ENCODE measurements at regions not wholly inside any gene's neighbourhood (a gene's known extent, or its start where the extent isn't known, plus 50 kb on each side); places are given as distances from the start of the nearest gene placed in this dataset.
A peak's percentile ranks its signal among the peaks of the same experiment; 100 is the strongest.
"Not testable (repeated sequence)": the region's sequence is repeated elsewhere in the genome, so short reads cannot be mapped to it uniquely, and the experiment has no call there.

- H3K9ac ChIP-seq (ENCODE audit: insufficient read length, low read depth); DNase-seq (ENCODE audit: low read depth, low spot score); H3K4me3 ChIP-seq (ENCODE audit: insufficient read length, low read depth); H3K27me3 ChIP-seq (ENCODE audit: insufficient read depth, insufficient read length); H3K36me3 ChIP-seq (ENCODE audit: insufficient read depth, insufficient read length, low read length): not testable (repeated sequence)
- H3K9me3 ChIP-seq (ENCODE audit: insufficient read depth, low read length) = peaks cover 22% of the 10 kb centered on the region; the same call in 1 of the 2 replicates
- peaks cover 17% of the 10 kb centered on the region for H3K4me1 ChIP-seq (ENCODE audit: insufficient read depth, insufficient read length)
Observed at GRCh38 chr5:34189752-34190411, 146.9 kb upstream of the C1QTNF3 start.

DNA sequence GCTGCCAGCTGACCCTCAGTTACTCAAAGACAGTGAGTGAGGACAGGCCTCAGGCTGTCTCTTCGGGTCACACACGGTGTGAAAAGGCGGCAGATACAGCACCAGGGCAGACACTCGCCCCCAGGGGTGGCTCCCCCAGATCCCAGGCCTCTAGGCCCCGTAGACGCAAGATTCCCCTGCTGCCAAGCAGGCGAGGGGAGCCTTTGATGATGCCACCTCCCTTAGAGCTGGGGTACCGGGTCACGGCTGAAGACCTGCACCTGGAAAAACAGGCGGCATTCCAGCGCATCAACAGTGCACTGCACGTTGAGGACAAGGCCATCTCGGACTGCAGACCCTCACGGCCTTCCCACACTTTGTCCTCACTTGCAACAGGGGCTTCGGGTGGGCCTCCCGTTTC, 147.5 kb upstream of the C1QTNF3 start:
- H3K9me3 ChIP-seq (ENCODE audit: insufficient read depth, low read length) = peaks cover 22% of the 10 kb centered on the region; the same call in 1 of the 2 replicates
- H3K9ac ChIP-seq (ENCODE audit: insufficient read length, low read depth); H3K27me3 ChIP-seq (ENCODE audit: insufficient read depth, insufficient read length); H3K36me3 ChIP-seq (ENCODE audit: insufficient read depth, insufficient read length, low read length); DNase-seq (ENCODE audit: low read depth, low spot score); H3K4me3 ChIP-seq (ENCODE audit: insufficient read length, low read depth): not testable (repeated sequence)
- H3K4me1 ChIP-seq (ENCODE audit: insufficient read depth, insufficient read length) = peaks cover 17% of the 10 kb centered on the region

- not testable (repeated sequence) for H3K36me3 ChIP-seq (ENCODE audit: insufficient read depth, insufficient read length, low read length); H3K4me3 ChIP-seq (ENCODE audit: insufficient read length, low read depth); H3K27me3 ChIP-seq (ENCODE audit: insufficient read depth, insufficient read length); DNase-seq (ENCODE audit: low read depth, low spot score)
- Histone ChIP-seq H3K9ac (ENCODE audit: insufficient read length, low read depth) (peak overlapping the region; percentile 54), H3K9me3 (ENCODE audit: insufficient read depth, low read length) (peaks cover 22% of the 10 kb centered on the region; the same call in 1 of the 2 replicates), H3K4me1 (ENCODE audit: insufficient read depth, insufficient read length) (peaks cover 17% of the 10 kb centered on the region)
Observed at GRCh38 chr5:34191279-34191744, 148.3 kb upstream of the C1QTNF3 start.

DNA sequence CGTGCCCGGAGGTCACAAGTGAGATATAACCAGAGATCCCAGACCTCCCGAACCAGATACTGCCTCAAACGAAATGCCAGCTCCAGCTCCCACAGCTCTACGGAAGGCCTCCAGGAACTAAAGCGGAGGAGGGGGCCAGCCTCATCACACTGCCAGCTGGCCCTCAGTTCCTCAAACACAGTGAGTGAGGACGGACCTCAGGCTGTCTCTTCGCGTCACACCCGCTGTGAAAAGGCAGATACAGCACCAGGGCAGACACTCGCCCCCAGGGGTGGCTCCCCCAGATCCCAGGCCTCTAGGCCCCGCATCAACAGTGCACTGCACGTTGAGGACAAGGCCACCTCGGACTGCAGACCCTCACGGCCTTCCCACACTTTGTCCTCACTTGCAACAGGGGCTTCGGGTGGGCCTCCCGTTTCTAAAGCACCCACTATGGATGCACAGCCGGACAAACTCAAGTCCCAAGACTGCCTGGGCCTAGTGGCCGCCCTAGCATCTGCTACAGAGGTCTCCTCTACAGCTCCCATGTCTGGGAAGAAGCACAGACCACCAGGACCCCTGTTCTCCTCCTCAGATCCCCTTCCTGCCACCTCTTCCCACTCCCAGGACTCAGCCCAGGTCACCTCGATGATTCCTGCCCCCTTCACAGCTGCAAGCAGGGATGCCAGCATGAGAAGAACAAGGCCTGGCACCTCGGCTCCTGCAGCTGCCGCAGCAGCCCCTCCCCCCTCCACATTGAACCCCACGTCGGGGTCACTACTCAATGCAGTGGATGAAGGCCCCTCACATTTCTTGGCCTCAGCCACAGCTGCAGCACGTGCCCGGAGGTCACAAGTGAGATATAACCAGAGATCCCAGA, 149.3 kb upstream of the C1QTNF3 start:
- Histone ChIP-seq H3K9ac (ENCODE audit: insufficient read length, low read depth) (peak overlapping the region; percentile 3), H3K9me3 (ENCODE audit: insufficient read depth, low read length) (peaks cover 18% of the 10 kb centered on the region; the same call in 1 of the 2 replicates), H3K4me1 (ENCODE audit: insufficient read depth, insufficient read length) (peaks cover 17% of the 10 kb centered on the region)
- not testable (repeated sequence) for H3K27me3 ChIP-seq (ENCODE audit: insufficient read depth, insufficient read length); H3K4me3 ChIP-seq (ENCODE audit: insufficient read length, low read depth); DNase-seq (ENCODE audit: low read depth, low spot score); H3K36me3 ChIP-seq (ENCODE audit: insufficient read depth, insufficient read length, low read length)

GRCh38 chr5:34192923-34193262, 149.9 kb upstream of the C1QTNF3 start:
- DNase-seq (ENCODE audit: low read depth, low spot score); H3K9ac ChIP-seq (ENCODE audit: insufficient read length, low read depth); H3K27me3 ChIP-seq (ENCODE audit: insufficient read depth, insufficient read length); H3K4me3 ChIP-seq (ENCODE audit: insufficient read length, low read depth); H3K36me3 ChIP-seq (ENCODE audit: insufficient read depth, insufficient read length, low read length): not testable (repeated sequence)
- Histone ChIP-seq H3K4me1 (ENCODE audit: insufficient read depth, insufficient read length) (peaks cover 17% of the 10 kb centered on the region), H3K9me3 (ENCODE audit: insufficient read depth, low read length) (peaks cover 15% of the 10 kb centered on the region; the same call in 1 of the 2 replicates)

DNA sequence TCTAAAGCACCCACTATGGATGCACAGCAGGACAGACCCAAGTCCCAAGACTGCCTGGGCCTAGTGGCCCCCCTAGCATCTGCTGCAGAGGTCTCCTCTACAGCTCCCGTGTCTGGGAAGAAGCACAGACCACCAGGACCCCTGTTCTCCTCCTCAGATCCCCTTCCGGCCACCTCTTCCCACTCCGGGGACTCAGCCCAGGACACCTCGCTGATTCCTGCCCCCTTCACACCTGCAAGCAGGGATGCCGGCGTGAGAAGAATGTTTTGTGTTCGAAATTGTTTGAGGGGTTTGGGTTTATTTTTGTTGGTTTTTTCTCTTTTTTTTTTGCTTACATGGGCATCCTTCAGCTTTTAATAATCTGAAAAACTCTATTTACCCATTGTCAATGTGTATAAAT, 150.3 kb upstream of the C1QTNF3 start:
- Histone ChIP-seq H3K4me1 (ENCODE audit: insufficient read depth, insufficient read length) (peaks cover 17% of the 10 kb centered on the region), H3K9me3 (ENCODE audit: insufficient read depth, low read length) (peaks cover 11% of the 10 kb centered on the region; the same call in 1 of the 2 replicates)
- not testable (repeated sequence) for H3K36me3 ChIP-seq (ENCODE audit: insufficient read depth, insufficient read length, low read length); H3K9ac ChIP-seq (ENCODE audit: insufficient read length, low read depth); H3K27me3 ChIP-seq (ENCODE audit: insufficient read depth, insufficient read length); H3K4me3 ChIP-seq (ENCODE audit: insufficient read length, low read depth); DNase-seq (ENCODE audit: low read depth, low spot score)

DNA sequence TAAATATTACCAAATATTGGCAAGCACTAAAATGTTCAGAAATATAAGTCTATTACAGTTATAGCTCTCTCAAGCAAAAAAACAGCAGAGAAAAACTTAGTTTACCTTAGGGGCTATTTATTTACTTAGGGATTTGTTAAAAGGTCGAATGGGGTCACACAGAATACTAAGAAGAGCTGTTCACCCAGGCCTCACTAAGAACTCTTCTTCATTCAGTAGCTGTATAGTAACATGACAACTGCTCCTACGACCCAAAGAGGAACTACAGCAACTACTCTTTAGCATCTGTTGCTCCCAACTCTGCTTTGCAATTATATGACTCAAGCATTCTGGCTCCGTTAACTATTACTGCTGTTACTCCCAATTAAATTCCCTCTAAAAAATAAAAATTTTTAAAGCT, 150.8 kb upstream of the C1QTNF3 start:
- DNase-seq (ENCODE audit: low read depth, low spot score); H3K9me3 ChIP-seq (ENCODE audit: insufficient read depth, low read length): not testable (repeated sequence)

GRCh38 chr5:34196091-34196490, 153.1 kb upstream of the C1QTNF3 start:
- not testable (repeated sequence) for H3K9ac ChIP-seq (ENCODE audit: insufficient read length, low read depth); H3K4me3 ChIP-seq (ENCODE audit: insufficient read length, low read depth); H3K36me3 ChIP-seq (ENCODE audit: insufficient read depth, insufficient read length, low read length); H3K27me3 ChIP-seq (ENCODE audit: insufficient read depth, insufficient read length); H3K9me3 ChIP-seq (ENCODE audit: insufficient read depth, low read length); DNase-seq (ENCODE audit: low read depth, low spot score)
- peaks cover 16% of the 10 kb centered on the region for H3K4me1 ChIP-seq (ENCODE audit: insufficient read depth, insufficient read length)

More for the DNA sequence above, 150.8 kb upstream of the C1QTNF3 start:
- peaks cover 17% of the 10 kb centered on the region for H3K4me1 ChIP-seq (ENCODE audit: insufficient read depth, insufficient read length)
- H3K9ac ChIP-seq (ENCODE audit: insufficient read length, low read depth); H3K4me3 ChIP-seq (ENCODE audit: insufficient read length, low read depth); H3K36me3 ChIP-seq (ENCODE audit: insufficient read depth, insufficient read length, low read length); H3K27me3 ChIP-seq (ENCODE audit: insufficient read depth, insufficient read length): not testable (repeated sequence)

GRCh38 chr5:34205347-34205746, 162.3 kb upstream of the C1QTNF3 start:
- not testable (repeated sequence) for H3K4me3 ChIP-seq (ENCODE audit: insufficient read length, low read depth); DNase-seq (ENCODE audit: low read depth, low spot score); H3K27me3 ChIP-seq (ENCODE audit: insufficient read depth, insufficient read length); H3K4me1 ChIP-seq (ENCODE audit: insufficient read depth, insufficient read length); H3K9ac ChIP-seq (ENCODE audit: insufficient read length, low read depth); H3K9me3 ChIP-seq (ENCODE audit: insufficient read depth, low read length); H3K36me3 ChIP-seq (ENCODE audit: insufficient read depth, insufficient read length, low read length)

DNA sequence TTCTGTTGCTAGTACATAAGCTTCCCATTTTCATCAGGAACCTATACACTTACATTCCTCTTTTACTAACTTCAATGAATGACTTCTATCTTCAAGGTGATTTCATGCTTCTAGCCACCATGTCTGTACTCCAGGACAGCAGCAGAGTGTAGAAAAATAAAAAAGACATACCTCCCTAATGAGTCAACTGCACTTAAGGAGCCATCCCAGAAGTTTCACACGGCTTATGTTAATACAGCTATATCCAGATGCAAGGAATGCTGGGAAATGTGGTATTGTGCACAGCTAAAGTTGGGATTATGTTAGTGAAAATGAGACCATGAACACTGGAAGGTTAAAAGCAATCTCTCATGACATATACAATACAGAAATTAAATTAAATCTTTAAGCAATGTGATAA, 174.4 kb upstream of the C1QTNF3 start:
- H3K4me3 ChIP-seq (ENCODE audit: insufficient read length, low read depth); H3K27me3 ChIP-seq (ENCODE audit: insufficient read depth, insufficient read length); H3K9me3 ChIP-seq (ENCODE audit: insufficient read depth, low read length); DNase-seq (ENCODE audit: low read depth, low spot score); H3K9ac ChIP-seq (ENCODE audit: insufficient read length, low read depth); H3K36me3 ChIP-seq (ENCODE audit: insufficient read depth, insufficient read length, low read length); H3K4me1 ChIP-seq (ENCODE audit: insufficient read depth, insufficient read length): not testable (repeated sequence)

DNA sequence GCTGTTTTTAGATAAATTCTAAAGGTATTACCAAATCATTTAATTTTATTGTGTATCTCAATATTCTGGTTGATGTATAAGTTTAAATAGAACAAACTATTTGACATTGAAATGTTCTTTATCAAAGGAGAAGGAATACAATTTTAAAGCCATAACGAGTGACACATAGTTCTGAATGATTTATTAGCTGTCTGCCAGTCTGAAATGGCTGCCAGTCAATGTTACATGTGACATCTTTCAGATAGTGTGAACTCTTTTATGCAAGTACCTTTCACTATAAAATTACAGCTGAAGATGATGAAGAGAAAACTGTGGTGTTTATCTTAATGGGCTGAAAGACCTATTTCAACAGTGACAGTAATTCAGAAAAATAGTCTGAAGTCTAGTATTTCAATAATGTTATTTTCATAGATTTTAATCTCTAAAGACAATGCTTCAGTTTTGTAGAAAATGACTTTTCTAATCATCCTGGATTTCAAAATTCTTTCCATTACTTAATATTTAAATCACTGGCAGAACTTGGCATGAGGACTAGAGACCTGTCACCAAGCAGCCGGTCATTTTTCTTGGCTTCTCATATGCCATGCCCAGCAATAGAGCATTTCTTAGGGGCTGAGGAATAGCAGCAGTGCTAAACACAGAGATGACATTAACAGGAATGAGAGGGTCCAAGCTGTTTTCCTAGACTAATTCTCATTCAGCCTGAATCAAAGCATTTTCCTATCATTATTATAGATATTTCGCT, 178.5 kb upstream of the C1QTNF3 start:
- not testable (repeated sequence) for H3K9ac ChIP-seq (ENCODE audit: insufficient read length, low read depth); H3K36me3 ChIP-seq (ENCODE audit: insufficient read depth, insufficient read length, low read length); H3K9me3 ChIP-seq (ENCODE audit: insufficient read depth, low read length); H3K4me3 ChIP-seq (ENCODE audit: insufficient read length, low read depth); DNase-seq (ENCODE audit: low read depth, low spot score); H3K27me3 ChIP-seq (ENCODE audit: insufficient read depth, insufficient read length); H3K4me1 ChIP-seq (ENCODE audit: insufficient read depth, insufficient read length)

All from NT2/D1 (cell line).